ENCODE measurements at regions not wholly inside any gene's neighbourhood (a gene's known extent, or its start where the extent isn't known, plus 50 kb on each side); places are given as distances from the start of the nearest gene placed in this dataset.
A peak's percentile ranks its signal among the peaks of the same experiment; 100 is the strongest.

DNA sequence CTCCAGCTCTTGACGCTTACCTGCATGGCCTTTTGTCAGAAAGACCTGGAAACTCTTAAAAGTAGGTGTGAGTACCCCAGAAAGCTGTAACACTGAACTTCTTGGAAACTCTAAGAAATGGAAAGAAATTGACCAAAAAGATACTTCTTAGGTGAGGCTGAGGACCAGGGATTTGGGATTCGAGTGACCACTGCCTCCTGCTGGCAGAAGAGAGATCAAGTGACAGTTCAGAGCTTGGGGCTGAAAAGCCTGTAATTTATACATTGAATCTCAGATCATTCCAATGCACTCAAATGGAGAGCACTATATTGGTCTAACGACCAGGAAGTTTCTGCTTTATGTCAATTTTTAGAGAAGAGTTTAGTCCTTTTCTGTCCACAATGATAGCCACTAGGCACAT lies 204.6 kb downstream of the PDGFRA start:
- H3K27me3 Mint-ChIP-seq (ENCODE audit: unreplicated experiment) = no peaks in the 10 kb centered on the region
- no peak overlapping the region for H3K27ac Mint-ChIP-seq (ENCODE audit: unreplicated experiment)
- H3K4me1 Mint-ChIP-seq (ENCODE audit: unreplicated experiment) = no peaks in the 10 kb centered on the region
- no peak for DNase-seq (ENCODE audit: extremely low spot score, unreplicated experiment)
- no peak overlapping the region for H3K4me3 Mint-ChIP-seq (ENCODE audit: unreplicated experiment)
- H3K9me3 Mint-ChIP-seq (ENCODE audit: unreplicated experiment) = no peaks in the 10 kb centered on the region
- H3K36me3 Mint-ChIP-seq (ENCODE audit: unreplicated experiment) = no peaks in the 10 kb centered on the region
- TF ChIP-seq, protein P1, sequence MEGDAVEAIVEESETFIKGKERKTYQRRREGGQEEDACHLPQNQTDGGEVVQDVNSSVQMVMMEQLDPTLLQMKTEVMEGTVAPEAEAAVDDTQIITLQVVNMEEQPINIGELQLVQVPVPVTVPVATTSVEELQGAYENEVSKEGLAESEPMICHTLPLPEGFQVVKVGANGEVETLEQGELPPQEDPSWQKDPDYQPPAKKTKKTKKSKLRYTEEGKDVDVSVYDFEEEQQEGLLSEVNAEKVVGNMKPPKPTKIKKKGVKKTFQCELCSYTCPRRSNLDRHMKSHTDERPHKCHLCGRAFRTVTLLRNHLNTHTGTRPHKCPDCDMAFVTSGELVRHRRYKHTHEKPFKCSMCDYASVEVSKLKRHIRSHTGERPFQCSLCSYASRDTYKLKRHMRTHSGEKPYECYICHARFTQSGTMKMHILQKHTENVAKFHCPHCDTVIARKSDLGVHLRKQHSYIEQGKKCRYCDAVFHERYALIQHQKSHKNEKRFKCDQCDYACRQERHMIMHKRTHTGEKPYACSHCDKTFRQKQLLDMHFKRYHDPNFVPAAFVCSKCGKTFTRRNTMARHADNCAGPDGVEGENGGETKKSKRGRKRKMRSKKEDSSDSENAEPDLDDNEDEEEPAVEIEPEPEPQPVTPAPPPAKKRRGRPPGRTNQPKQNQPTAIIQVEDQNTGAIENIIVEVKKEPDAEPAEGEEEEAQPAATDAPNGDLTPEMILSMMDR (IDR thresholded peaks at IDR 0.05) = peak; percentile 47

DNA sequence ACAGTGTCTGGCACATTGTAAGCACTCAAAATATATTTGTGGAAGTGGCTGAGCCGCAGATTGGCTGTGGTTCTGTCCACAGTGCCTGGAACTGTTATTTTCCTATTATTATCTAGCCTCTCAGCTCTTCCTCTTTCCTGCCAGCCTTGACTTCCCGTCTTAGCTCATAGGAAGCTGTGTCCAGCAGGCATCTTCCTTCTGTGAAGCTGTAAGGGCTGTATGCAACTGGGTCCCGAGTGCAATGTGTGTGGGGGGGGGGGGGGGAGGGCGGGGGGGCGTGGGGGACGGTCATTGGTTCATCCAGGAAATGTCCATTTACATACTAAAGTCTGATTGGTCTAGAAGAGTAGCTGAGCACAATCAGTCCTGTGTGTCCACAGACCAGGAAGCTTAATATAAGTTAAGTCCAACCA lies 210.7 kb downstream of the PDGFRA start:
- no peak overlapping the region for H3K27ac Mint-ChIP-seq (ENCODE audit: unreplicated experiment)
- H3K27me3 Mint-ChIP-seq (ENCODE audit: unreplicated experiment) = no peaks in the 10 kb centered on the region
- TF ChIP-seq, protein P1 (IDR thresholded peaks at IDR 0.05) = no peak
- no peaks in the 10 kb centered on the region for H3K4me1 Mint-ChIP-seq (ENCODE audit: unreplicated experiment)
- no peaks in the 10 kb centered on the region for H3K9me3 Mint-ChIP-seq (ENCODE audit: unreplicated experiment)
- no peaks in the 10 kb centered on the region for H3K36me3 Mint-ChIP-seq (ENCODE audit: unreplicated experiment)
- no peak overlapping the region for H3K4me3 Mint-ChIP-seq (ENCODE audit: unreplicated experiment)
- DNase-seq (ENCODE audit: extremely low spot score, unreplicated experiment) = no peak

DNA sequence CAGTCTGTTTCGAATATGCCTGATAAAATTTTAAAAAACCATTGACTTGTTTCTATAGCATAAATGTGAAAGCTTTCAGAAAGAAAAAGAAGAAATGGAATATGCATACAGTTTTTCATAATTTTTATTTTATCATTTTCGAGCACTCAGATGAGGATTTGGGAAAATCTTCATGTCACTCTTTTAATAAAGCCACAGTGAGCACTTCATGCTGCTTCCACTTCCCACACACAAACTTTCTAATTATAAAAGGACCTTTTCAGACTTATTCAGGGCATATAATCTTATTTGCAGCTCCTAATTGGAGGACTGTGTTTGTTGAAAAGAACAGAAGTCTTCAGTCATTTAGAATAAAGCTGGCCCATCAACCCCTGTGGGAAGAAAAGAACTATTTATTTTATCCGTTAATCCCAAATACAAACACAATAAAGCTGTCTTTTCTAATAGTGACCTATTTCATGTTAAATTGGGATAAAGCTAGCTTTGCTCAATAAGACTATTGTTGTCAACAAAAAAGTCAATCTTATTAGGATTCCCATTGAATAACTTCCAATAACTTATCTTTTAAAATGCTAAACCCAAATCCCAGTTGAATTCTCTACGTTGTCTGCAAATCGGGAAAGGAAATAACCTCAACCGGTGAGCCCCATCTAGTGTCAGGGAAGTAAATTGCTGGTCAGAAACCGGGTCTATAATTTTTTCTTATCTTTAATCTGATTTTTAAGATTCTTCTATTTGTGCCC lies 211.5 kb downstream of the PDGFRA start:
- Mint-ChIP-seq H3K4me3 (ENCODE audit: unreplicated experiment) (no peak overlapping the region), H3K27ac (ENCODE audit: unreplicated experiment) (no peak overlapping the region)
- no peak for DNase-seq (ENCODE audit: extremely low spot score, unreplicated experiment)

DNA sequence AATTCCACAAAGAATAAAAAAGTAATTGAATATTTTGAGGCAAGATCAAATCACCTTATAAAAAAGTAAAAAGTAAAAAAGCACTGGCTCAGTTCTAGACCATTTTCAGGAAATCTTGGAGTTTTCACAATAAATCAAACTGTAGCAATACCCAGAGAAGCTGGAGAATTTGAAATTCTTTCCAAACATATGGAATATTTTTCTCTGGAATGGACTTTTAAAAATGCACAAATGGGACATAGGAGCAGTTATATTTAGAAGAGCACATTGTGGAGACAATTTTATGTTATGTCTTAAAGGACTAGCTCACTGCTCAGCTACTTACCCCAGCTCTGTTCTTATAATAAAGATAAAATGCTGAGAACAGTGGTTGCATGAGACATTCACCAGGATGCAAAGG lies 211.9 kb upstream of the KIT start:
- H3K4me1 Mint-ChIP-seq (ENCODE audit: unreplicated experiment) = peaks cover 10% of the 10 kb centered on the region
- H3K36me3 Mint-ChIP-seq (ENCODE audit: unreplicated experiment) = peaks cover 3% of the 10 kb centered on the region
- H3K27ac Mint-ChIP-seq (ENCODE audit: unreplicated experiment) = no peak overlapping the region
- TF ChIP-seq, protein P1 (IDR thresholded peaks at IDR 0.05) = no peak
- H3K27me3 Mint-ChIP-seq (ENCODE audit: unreplicated experiment) = no peaks in the 10 kb centered on the region
- no peak for DNase-seq (ENCODE audit: extremely low spot score, unreplicated experiment)
- H3K9me3 Mint-ChIP-seq (ENCODE audit: unreplicated experiment) = peaks cover 24% of the 10 kb centered on the region
- no peak overlapping the region for H3K4me3 Mint-ChIP-seq (ENCODE audit: unreplicated experiment)

More for the DNA sequence above, 211.5 kb downstream of the PDGFRA start:
- H3K36me3 Mint-ChIP-seq (ENCODE audit: unreplicated experiment) = no peaks in the 10 kb centered on the region
- no peaks in the 10 kb centered on the region for H3K9me3 Mint-ChIP-seq (ENCODE audit: unreplicated experiment)
- TF ChIP-seq, protein P1 (IDR thresholded peaks at IDR 0.05) = peak; percentile 73
- no peaks in the 10 kb centered on the region for H3K27me3 Mint-ChIP-seq (ENCODE audit: unreplicated experiment)
- peaks cover under 1% of the 10 kb centered on the region for H3K4me1 Mint-ChIP-seq (ENCODE audit: unreplicated experiment)

DNA sequence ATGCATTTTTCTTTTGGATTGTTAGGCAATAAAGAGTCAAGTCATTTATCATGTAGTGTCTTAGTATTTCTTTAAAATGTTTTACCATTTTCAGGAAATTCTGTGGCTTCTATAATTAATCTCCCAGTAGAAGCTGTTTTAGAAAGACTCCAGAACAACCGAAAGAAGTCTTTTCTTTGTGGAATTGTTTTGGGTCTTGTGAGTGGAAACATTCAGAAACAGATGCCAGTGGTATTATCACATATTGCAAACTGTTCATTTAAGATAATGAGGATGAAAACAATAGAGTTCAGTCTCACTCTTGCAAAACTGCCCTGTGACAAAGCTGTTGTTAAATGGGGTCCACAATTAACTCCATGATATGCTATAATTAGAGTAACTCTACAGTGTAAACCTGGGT lies 211.2 kb upstream of the KIT start:
- TF ChIP-seq, protein P1 (IDR thresholded peaks at IDR 0.05) = no peak
- peaks cover 10% of the 10 kb centered on the region for H3K4me1 Mint-ChIP-seq (ENCODE audit: unreplicated experiment)
- DNase-seq (ENCODE audit: extremely low spot score, unreplicated experiment) = no peak

More for the DNA sequence above, 211.2 kb upstream of the KIT start:
- Mint-ChIP-seq H3K4me3 (ENCODE audit: unreplicated experiment) (no peak overlapping the region), H3K27me3 (ENCODE audit: unreplicated experiment) (no peaks in the 10 kb centered on the region), H3K27ac (ENCODE audit: unreplicated experiment) (no peak overlapping the region), H3K9me3 (ENCODE audit: unreplicated experiment) (peaks cover 24% of the 10 kb centered on the region), H3K36me3 (ENCODE audit: unreplicated experiment) (peaks cover 3% of the 10 kb centered on the region)

Data from osteocyte (in vitro differentiated cells).